Erythroblast (primary cell): ENCODE measurements at regions not wholly inside any gene's neighbourhood (a gene's known extent, or its start where the extent isn't known, plus 50 kb on each side); places are given as distances from the start of the nearest gene placed in this dataset.

Experiments used
- GATA1 ChIP-seq: IDR thresholded peaks from 2 replicates; pipeline ENCODE4 v1.6.1; 2011; ENCODE audit warnings: low read depth, mild to moderate bottlenecking, control low read depth, low read length, moderate library complexity
- POLR2A ChIP-seq: IDR thresholded peaks from 2 replicates; pipeline ENCODE4 v1.6.1; 2011; ENCODE audit warnings: mild to moderate bottlenecking, low read length

DNA sequence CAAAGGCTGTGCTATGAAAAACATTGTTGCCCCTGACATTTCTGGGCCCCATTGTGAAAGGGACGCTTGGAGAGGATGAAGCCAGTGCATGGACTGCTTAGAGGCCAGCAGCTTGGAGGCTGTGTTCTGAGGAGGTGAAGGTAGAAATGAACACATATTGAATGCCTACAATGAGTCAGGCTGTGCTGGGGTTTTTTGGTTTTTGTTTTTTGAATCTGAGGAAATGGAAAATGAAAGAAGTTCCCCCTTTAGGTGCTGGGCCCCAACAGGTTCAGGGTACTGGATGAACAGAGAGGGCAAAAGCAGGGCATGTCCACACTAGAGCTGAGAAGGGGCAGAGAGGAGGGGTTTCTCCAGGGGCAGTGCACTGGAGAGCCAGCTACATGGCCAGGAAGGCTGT lies 166.1 kb upstream of the API5 start:
- no peak for TF ChIP-seq POLR2A
- TF ChIP-seq GATA1: no peak
